GM23338 (cell line): ENCODE measurements at regions not wholly inside any gene's neighbourhood (a gene's known extent, or its start where the extent isn't known, plus 50 kb on each side); places are given as distances from the start of the nearest gene placed in this dataset.

Experiments used
- ATAC-seq: fragments of 200-7000 bp; cut with Tn5 transposase; 3 replicates; pipeline ENCODE4 v1.9.1; 2020
- DNase-seq: peaks from one replicate; pipeline ENCODE4 v3.0.0-alpha.2; 2015; ENCODE audit warnings: low spot score
- H2AFZ ChIP-seq: fragments of 200-600 bp; sonication (generic); 2 replicates; pipeline ENCODE4 v1.8.0; 2016; ENCODE audit warnings: antibody characterized with exemption, mild to moderate bottlenecking, moderate library complexity
- H3F3A ChIP-seq: fragments of 200-600 bp; sonication (generic); replicated peaks from 2 replicates; pipeline ENCODE4 v1.8.0; 2017; ENCODE audit warnings: antibody characterized with exemption, mixed run types, low read depth
- H3K27ac ChIP-seq: fragments of 200-600 bp; sonication (generic); 2 replicates; pipeline ENCODE4 v1.6.1; 2016; ENCODE audit warnings: low read depth
- H3K27me3 ChIP-seq: fragments of 200-600 bp; sonication (generic); 2 replicates; pipeline ENCODE4 v1.8.0; 2016; ENCODE audit warnings: mild to moderate bottlenecking, mixed run types, moderate library complexity; ENCODE audit not compliant: insufficient read depth
- H3K36me3 ChIP-seq: fragments of 200-600 bp; sonication (generic); 2 replicates; pipeline ENCODE4 v1.8.0; 2016; ENCODE audit warnings: mild to moderate bottlenecking; ENCODE audit not compliant: insufficient read depth
- H3K4me1 ChIP-seq: fragments of 200-600 bp; sonication (generic); 2 replicates; pipeline ENCODE4 v1.8.0; 2016; ENCODE audit warnings: mild to moderate bottlenecking, moderate library complexity; ENCODE audit not compliant: insufficient read depth
- H3K4me2 ChIP-seq: fragments of 200-600 bp; sonication (generic); 2 replicates; pipeline ENCODE4 v1.7.1; 2017; ENCODE audit warnings: mixed run types
- H3K4me3 ChIP-seq: fragments of 200-600 bp; sonication (generic); 2 replicates; pipeline ENCODE4 v1.6.1; 2016; ENCODE audit warnings: mixed run types
- H3K79me2 ChIP-seq: fragments of 200-600 bp; sonication (generic); replicated peaks from 2 replicates; pipeline ENCODE4 v1.8.0; 2017; ENCODE audit warnings: mild to moderate bottlenecking; ENCODE audit not compliant: insufficient read depth
- H3K9me2 ChIP-seq: fragments of 200-600 bp; sonication (generic); 2 replicates; pipeline ENCODE4 v1.8.0; 2017; ENCODE audit not compliant: insufficient read depth
- H4K20me1 ChIP-seq: fragments of 200-600 bp; sonication (generic); replicated peaks from 2 replicates; pipeline ENCODE4 v1.8.0; 2017; ENCODE audit warnings: mild to moderate bottlenecking; ENCODE audit not compliant: insufficient read depth
- H3K27ac Mint-ChIP-seq: 2 replicates; pipeline ENCODE4 v1.8.0; 2020; ENCODE audit warnings: inconsistent platforms, mild to moderate bottlenecking, moderate library complexity, mixed read lengths
- H3K27me3 Mint-ChIP-seq: 3 replicates; pipeline ENCODE4 v1.8.0; 2022; ENCODE audit warnings: low read depth, mild to moderate bottlenecking, moderate library complexity, mixed read lengths, inconsistent platforms; ENCODE audit not compliant: insufficient read depth, poor library complexity
- H3K36me3 Mint-ChIP-seq: 3 replicates; pipeline ENCODE4 v1.8.0; 2021; ENCODE audit warnings: low read depth, mild to moderate bottlenecking, inconsistent platforms, moderate library complexity, mixed read lengths
- H3K4me1 Mint-ChIP-seq: 3 replicates; pipeline ENCODE4 v1.8.0; 2020; ENCODE audit warnings: mild to moderate bottlenecking, inconsistent platforms, mixed read lengths
- H3K4me3 Mint-ChIP-seq: 3 replicates; pipeline ENCODE4 v1.8.0; 2021; ENCODE audit warnings: moderate library complexity, mild to moderate bottlenecking, inconsistent platforms, mixed read lengths
- H3K9me3 Mint-ChIP-seq: 3 replicates; pipeline ENCODE4 v1.8.0; 2020; ENCODE audit warnings: moderate library complexity, mild to moderate bottlenecking, inconsistent platforms, mixed read lengths
- CREB1 ChIP-seq: fragments of 250-450 bp; sonication (Bioruptor Pico); IDR thresholded peaks from 2 replicates; pipeline ENCODE4 v1.5.0; 2020; ENCODE audit warnings: low read depth, mild to moderate bottlenecking, moderate library complexity
- EZH2 ChIP-seq: fragments of 200-600 bp; sonication (generic); IDR thresholded peaks from one replicate; pipeline ENCODE4 v1.8.0; 2017; ENCODE audit warnings: antibody characterized with exemption, mild to moderate bottlenecking, low read depth; ENCODE audit not compliant: unreplicated experiment
- EZH2phosphoT487 ChIP-seq: fragments of 200-600 bp; sonication (generic); IDR thresholded peaks from one replicate; pipeline ENCODE4 v1.8.1; 2018; ENCODE audit warnings: antibody characterized with exemption; ENCODE audit not compliant: unreplicated experiment
- JUNB ChIP-seq: IDR thresholded peaks from one replicate; pipeline ENCODE4 v1.6.1; 2016; ENCODE audit warnings: antibody characterized with exemption; ENCODE audit not compliant: unreplicated experiment
- NANOG ChIP-seq: IDR thresholded peaks from 2 replicates; pipeline ENCODE4 v1.6.1; 2016; ENCODE audit warnings: antibody characterized with exemption, borderline replicate concordance
- POLR2AphosphoS5 ChIP-seq: IDR thresholded peaks from 2 replicates; pipeline ENCODE4 v1.6.1; 2016; ENCODE audit warnings: antibody characterized with exemption, low read depth
- STAT1 ChIP-seq: IDR thresholded peaks from one replicate; pipeline ENCODE4 v1.6.1; 2016; ENCODE audit warnings: antibody characterized with exemption; ENCODE audit not compliant: unreplicated experiment
- ZNF114 ChIP-seq: fragments of 250-450 bp; sonication (Bioruptor Pico); IDR thresholded peaks from 2 replicates; pipeline ENCODE4 v1.5.0; 2020; ENCODE audit warnings: mild to moderate bottlenecking, moderate library complexity
- ZNF331 ChIP-seq: fragments of 250-450 bp; sonication (Bioruptor Pico); IDR thresholded peaks from 2 replicates; pipeline ENCODE4 v1.5.0; 2020; ENCODE audit warnings: low read depth, mild to moderate bottlenecking, moderate library complexity
- ZNF462 ChIP-seq: fragments of 250-450 bp; sonication (Bioruptor Pico); IDR thresholded peaks from 2 replicates; pipeline ENCODE4 v1.5.0; 2020; ENCODE audit warnings: mild to moderate bottlenecking, moderate library complexity
- TF ChIP-seq, protein P1 (sequence below): IDR thresholded peaks from one replicate; pipeline ENCODE4 v1.6.1; 2018; ENCODE audit warnings: antibody characterized with exemption; ENCODE audit not compliant: unreplicated experiment
- TF ChIP-seq, protein P2 (sequence below): IDR thresholded peaks from 2 replicates; pipeline ENCODE4 v1.6.1; 2016; ENCODE audit warnings: antibody characterized with exemption
- TF ChIP-seq, protein P3 (sequence below), 2 experiments: fragments of 200-600 bp in 1 of 2; sonication (generic) in 1 of 2; conservative IDR thresholded peaks; 2 replicates each; pipeline versions ENCODE4 v1.5.1 to v1.6.1; 2016 to 2017; ENCODE audit warnings: antibody characterized with exemption in 2 of 2, low read depth in 2 of 2, mild to moderate bottlenecking in 2 of 2, moderate library complexity in 1 of 2

DNA sequence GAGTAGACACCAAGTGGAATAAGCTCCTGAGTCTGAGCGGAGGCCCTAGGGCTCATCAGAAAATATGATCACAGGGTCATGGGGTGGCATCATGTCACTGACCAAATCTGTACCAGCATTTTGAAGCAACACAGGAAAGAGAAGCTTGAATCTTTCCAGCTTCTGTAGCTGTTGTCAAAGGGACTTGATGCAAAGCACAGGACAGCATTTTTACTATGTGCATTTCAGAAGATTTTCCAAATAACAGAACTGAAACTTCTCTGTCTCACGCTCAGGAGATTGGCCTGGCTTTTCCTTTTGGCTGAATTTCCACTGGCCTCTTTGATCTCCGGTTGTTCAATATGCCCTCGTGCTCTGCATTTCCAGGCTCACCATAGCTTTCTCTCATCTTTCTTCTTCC is 127.2 kb upstream of the ATP1B1 start:
- Histone ChIP-seq H3K4me3 (no peak overlapping the region), H3F3A (no peaks in the 10 kb centered on the region), H3K4me1 (no peaks in the 10 kb centered on the region), H3K9me2 (peaks cover 5% of the 10 kb centered on the region; the same call in 1 of the 2 replicates), H3K36me3 (no peaks in the 10 kb centered on the region), H2AFZ (no peak overlapping the region), H3K79me2 (no peaks in the 10 kb centered on the region), H3K27ac (no peak overlapping the region), H3K27me3 (no peaks in the 10 kb centered on the region), H4K20me1 (no peaks in the 10 kb centered on the region), H3K4me2 (no peak overlapping the region)
- DNase-seq (no peak), ATAC-seq (no peak)
- H3K4me3 Mint-ChIP-seq = no peak overlapping the region
- TF ChIP-seq, protein P1, sequence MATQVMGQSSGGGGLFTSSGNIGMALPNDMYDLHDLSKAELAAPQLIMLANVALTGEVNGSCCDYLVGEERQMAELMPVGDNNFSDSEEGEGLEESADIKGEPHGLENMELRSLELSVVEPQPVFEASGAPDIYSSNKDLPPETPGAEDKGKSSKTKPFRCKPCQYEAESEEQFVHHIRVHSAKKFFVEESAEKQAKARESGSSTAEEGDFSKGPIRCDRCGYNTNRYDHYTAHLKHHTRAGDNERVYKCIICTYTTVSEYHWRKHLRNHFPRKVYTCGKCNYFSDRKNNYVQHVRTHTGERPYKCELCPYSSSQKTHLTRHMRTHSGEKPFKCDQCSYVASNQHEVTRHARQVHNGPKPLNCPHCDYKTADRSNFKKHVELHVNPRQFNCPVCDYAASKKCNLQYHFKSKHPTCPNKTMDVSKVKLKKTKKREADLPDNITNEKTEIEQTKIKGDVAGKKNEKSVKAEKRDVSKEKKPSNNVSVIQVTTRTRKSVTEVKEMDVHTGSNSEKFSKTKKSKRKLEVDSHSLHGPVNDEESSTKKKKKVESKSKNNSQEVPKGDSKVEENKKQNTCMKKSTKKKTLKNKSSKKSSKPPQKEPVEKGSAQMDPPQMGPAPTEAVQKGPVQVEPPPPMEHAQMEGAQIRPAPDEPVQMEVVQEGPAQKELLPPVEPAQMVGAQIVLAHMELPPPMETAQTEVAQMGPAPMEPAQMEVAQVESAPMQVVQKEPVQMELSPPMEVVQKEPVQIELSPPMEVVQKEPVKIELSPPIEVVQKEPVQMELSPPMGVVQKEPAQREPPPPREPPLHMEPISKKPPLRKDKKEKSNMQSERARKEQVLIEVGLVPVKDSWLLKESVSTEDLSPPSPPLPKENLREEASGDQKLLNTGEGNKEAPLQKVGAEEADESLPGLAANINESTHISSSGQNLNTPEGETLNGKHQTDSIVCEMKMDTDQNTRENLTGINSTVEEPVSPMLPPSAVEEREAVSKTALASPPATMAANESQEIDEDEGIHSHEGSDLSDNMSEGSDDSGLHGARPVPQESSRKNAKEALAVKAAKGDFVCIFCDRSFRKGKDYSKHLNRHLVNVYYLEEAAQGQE = no peak
- TF ChIP-seq ZNF331 (CRISPR knock-in tag) = no peak
- no peak for TF ChIP-seq JUNB
- no peak for TF ChIP-seq CREB1
- no peak for TF ChIP-seq NANOG
- no peak for TF ChIP-seq STAT1
- TF ChIP-seq ZNF462 = no peak
- TF ChIP-seq POLR2AphosphoS5 = no peak
- TF ChIP-seq ZNF114 = no peak
- TF ChIP-seq EZH2 = no peak
- TF ChIP-seq, protein P2, sequence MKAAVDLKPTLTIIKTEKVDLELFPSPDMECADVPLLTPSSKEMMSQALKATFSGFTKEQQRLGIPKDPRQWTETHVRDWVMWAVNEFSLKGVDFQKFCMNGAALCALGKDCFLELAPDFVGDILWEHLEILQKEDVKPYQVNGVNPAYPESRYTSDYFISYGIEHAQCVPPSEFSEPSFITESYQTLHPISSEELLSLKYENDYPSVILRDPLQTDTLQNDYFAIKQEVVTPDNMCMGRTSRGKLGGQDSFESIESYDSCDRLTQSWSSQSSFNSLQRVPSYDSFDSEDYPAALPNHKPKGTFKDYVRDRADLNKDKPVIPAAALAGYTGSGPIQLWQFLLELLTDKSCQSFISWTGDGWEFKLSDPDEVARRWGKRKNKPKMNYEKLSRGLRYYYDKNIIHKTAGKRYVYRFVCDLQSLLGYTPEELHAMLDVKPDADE = no peak
- TF ChIP-seq, protein P3, sequence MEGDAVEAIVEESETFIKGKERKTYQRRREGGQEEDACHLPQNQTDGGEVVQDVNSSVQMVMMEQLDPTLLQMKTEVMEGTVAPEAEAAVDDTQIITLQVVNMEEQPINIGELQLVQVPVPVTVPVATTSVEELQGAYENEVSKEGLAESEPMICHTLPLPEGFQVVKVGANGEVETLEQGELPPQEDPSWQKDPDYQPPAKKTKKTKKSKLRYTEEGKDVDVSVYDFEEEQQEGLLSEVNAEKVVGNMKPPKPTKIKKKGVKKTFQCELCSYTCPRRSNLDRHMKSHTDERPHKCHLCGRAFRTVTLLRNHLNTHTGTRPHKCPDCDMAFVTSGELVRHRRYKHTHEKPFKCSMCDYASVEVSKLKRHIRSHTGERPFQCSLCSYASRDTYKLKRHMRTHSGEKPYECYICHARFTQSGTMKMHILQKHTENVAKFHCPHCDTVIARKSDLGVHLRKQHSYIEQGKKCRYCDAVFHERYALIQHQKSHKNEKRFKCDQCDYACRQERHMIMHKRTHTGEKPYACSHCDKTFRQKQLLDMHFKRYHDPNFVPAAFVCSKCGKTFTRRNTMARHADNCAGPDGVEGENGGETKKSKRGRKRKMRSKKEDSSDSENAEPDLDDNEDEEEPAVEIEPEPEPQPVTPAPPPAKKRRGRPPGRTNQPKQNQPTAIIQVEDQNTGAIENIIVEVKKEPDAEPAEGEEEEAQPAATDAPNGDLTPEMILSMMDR (conservative IDR thresholded peaks at IDR 0.05; ENCODE audit: low read depth in 2 of 2) = no peak
- no peak for TF ChIP-seq EZH2phosphoT487
- H3K36me3 Mint-ChIP-seq = no peaks in the 10 kb centered on the region
- H3K27ac Mint-ChIP-seq = no peak overlapping the region
- H3K9me3 Mint-ChIP-seq = no peaks in the 10 kb centered on the region
- no peaks in the 10 kb centered on the region for H3K27me3 Mint-ChIP-seq
- 0 out of 3 replicates have a peak, but pooled peaks cover 2% of the 10 kb centered on the region for H3K4me1 Mint-ChIP-seq
